HG02970 (cell line): ENCODE measurements at regions not wholly inside any gene's neighbourhood (a gene's known extent, or its start where the extent isn't known, plus 50 kb on each side); places are given as distances from the start of the nearest gene placed in this dataset.

ENCODE experiments used
- ATAC-seq: cut with Tn5 transposase; IDR thresholded peaks from one replicate; pipeline ENCODE4 v1.9.1; 2021; ENCODE audit warnings: mild to moderate bottlenecking, moderate library complexity, moderate number of reproducible peaks; ENCODE audit not compliant: unreplicated experiment, low FRiP score

DNA sequence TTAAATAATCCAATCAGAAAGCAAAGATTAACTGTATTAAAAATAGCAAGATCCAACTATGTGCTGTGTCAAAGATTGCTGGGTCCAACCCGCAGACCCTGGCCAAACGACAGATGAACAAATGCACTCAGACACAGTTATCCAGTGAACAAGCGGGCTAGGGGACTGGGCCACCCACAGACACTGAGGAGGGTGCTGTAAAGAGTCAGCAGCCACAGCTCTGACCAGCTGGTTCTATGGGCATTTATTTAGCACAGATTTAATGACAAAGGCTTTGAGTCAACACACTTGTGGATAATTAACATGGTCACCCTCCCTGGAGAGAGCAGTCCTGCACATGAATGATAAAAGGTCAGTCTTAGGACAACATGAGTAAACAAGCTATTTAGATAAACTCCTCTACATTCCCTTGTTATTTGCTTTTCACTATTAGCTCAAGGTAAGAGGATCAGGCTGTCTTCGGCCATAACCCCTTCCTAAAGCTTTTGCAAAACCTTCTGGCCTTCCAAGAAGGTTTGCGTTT lies 424.9 kb downstream of the HINT1 start:
- ATAC-seq: no peak

DNA sequence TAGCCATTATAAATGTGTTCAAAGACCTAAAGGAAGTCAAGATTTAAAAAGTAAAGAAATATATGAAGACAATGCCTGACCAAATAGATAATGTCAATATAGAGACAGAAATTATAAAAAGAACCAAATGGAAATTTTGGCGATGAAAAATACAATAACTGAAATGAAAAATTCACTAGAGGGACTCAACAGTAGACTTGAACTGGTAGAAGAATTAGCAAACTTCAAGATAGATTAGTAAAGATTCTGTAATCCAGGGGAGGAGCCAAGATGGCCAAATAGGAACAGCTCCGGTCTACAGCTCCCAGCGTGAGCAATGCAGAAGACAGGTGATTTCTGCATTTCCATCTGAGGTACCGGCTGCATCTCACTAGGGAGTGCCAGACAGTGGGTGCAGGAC lies 433.2 kb downstream of the HINT1 start:
- no peak for ATAC-seq

DNA sequence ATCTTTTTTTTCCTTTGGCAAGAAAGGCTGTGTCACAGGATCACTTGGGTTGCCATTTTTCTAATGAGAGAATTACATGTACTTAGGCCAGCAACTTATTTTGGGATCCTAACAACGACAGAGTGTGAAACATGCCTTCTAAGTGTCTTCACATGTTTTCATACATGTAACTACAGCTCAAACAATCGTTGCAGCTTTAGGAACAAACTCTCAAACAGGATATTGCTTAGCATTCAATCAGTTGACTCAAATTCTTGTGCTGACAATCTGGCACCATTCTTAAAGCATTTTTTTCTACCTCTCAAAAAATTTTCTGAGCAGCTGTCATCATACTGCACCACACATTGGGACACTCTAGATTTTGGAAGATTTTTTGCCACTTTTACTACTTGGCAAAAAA lies 435.5 kb downstream of the HINT1 start:
- no peak for ATAC-seq

DNA sequence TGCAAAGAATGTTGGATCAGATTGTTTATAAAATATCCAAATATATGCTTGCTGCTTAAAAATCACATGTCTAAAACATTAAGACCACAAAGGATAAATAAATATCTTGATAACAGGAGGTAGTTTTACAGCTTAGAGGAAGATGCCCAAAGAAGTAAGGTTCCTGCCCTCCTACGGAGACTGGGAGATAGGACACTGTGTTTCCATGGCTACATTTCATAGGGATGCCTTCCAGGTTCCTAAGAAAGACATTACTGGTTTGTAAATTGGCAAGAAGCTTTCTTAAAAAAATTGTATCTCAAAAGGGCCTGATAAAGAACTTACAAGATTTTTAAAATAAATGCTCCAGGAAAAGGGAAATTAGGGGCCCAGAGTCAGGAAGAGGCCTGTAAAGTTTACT lies 437.2 kb downstream of the HINT1 start:
- no peak for ATAC-seq

DNA sequence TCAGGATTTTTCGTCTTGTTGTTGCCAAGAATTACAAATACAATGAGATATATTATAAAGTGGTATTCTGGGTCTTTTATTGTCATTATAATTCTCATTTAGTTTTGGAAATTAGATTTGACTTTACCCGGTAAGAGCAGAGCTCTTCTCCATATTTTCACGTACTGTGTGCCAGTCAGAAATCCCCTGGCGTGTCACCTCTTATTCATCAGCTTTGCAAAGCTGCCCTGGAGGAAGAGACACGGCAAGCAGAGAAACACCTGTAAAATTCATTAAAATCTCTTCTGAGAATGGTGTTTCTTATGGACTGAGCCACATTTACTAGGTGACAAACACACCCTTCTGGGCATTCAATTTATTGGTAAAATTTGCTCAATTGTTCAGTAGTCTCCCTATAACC lies 440.4 kb downstream of the HINT1 start:
- no peak for ATAC-seq

DNA sequence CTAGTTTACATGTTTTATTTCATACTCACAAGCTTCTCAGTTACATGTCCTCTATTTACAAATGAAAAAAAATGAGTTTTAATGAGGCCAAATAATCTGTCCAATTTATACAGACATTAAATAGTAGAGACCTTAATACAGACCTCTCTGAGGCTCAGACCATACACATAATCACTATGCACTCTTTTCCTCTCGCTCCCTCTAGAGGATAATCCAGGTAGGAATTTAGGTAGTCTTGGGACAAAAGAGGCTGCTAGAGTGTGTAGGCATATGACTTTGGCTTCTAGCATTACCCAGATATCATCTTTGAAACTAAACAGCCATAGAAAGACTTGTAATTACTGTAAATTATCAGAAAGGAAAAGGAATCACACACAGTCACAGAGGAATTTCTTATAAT lies 444.7 kb downstream of the HINT1 start:
- no peak for ATAC-seq

DNA sequence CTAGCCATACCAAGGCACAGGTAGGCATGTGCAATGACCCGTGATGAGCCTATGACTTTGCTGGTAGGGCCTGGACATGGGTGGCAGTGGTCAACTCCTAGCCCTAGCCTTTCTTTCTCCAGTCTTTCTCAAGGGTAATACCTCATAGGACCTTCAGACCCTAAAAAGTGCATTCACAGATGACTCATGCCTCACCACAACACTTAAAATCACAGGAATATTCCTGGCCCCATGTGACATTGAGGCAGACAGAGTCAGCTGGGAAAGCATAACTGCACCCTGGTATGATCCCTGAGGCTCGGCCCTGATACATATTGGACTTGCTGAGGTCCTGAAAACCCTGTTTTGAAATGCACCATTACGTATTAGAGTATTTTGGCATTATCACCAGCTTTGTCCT lies 449.5 kb downstream of the HINT1 start:
- ATAC-seq: no peak

DNA sequence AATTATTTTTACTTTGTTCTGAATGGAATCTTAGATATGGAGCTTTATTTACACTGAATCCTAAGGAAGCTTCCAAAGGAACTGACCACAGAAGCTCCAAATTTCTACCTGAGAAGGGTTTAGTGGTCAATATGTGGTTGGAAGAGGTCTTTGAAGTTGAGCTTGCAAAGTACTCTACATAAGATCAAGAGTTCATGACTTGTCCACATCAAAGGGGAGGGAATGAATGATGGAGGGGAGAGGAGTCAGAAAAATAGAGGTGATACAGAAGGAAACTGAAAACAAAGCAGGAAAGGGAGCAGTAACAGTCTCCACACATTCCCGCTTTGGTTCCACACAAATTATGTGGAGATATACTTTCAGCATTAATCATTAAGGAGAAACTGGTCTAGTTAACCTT lies 450.9 kb downstream of the HINT1 start:
- no peak for ATAC-seq

DNA sequence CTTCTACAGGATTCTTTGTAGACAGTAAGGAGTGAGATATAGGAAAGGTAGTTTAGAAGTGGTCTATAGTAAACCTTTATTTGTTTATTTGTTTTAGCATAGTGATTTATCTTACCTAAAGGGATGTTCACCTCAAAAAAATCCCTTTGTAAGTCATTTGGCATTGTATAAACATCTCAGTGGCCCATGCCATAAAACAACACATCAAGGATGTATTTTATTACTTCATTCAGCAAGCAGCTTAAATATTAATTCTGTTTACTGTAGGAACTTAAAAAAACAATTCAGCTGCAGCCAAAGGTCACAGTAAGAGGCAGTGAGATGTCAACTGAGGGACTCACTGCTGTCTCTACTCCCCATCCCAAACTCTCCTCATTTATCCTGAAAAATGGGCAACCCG lies 452.7 kb downstream of the HINT1 start:
- ATAC-seq: no peak

DNA sequence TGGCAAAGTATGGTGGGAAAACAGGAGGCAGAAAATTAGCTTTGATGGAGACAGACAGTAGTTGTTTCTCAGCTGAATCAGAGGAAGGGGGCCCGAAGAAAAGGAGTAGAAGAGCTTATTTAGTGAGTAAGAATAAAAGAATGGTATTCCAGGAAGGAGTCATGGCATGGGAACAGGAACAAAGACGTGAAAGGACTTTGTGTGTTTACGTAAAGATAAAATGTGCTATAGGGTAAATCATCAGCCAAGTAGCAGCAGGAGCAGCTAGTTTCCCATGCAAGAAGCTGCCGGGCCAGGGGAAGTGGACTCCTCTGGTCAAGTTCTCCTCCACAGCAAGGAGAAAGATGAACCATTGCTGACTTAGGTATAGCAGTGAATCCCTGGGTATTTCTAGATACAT lies 454.5 kb downstream of the HINT1 start:
- no peak for ATAC-seq

DNA sequence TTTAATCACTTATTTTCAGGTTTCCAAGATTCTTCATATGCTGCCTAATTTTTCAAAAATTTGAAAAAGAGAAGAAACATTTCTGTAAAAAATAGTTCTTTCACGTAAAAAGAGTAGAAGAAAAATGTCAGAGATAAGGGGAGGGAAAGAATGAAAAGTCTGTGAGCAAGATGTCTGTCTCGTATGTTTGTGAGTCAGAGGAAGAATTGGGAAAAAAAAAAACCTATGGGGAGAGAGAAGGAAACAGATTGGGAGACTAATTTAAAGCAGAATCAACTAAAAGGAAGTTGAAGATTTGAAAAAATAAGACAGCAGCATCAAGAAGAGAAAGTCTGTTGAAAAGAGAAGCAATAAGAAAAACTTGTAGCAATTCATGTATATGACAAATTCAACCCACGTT lies 456.3 kb downstream of the HINT1 start:
- ATAC-seq: no peak

DNA sequence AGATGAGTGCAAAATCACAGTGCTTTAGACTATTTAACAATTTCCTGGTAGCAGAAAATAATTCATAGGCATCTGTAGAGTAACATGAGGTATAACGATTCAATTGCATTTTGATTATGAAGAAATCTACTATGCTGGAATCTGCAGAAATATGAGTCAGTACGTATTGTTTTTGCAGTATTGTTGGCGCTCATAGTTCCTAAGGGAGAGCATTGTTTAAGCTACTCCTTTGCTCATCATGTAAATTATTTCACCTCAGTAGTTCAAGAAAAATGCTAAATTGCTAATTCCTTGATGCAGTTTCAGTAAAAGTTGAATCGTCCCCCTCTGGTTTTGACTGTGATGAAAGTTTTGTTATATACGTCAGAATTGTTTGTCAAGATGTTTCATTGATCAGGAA lies 458.4 kb downstream of the HINT1 start:
- no peak for ATAC-seq

DNA sequence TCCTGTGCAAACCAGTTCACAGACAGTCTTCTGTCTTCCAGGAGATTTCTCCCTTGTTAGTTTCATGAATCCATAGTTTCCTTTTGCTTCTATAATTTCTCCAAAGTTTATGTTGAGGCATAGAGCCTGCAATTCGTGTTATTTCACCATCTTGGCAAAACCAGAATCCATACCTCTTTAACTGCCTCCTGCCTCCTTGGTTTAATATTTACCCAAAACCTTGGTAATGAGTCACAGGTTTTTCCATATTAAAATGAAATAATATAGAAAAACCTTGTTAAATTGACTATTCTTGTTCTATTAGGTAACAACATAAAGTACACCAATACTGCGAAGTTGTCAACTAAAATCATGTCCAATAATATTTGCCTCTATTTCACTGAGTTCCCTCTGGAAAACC lies 459.7 kb downstream of the HINT1 start:
- ATAC-seq: no peak

DNA sequence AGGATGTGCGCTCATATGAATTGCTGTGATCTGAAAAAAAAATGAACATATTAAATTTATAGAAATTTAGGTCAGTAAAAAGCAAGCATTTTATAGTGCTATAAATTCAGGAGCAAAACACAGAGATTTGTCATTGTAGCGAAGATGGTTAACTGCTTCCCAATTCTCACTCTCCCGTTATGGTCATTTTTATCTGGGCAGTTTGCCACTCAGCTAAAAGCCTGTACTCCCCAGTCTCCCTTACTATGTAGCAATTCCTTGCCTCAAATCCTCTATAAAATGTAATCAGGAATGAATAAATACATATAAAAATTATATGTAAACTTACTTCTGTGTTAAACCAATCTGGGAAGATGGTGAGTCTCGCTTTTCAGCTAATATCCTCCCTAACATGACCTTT lies 471.5 kb downstream of the HINT1 start:
- no peak for ATAC-seq

DNA sequence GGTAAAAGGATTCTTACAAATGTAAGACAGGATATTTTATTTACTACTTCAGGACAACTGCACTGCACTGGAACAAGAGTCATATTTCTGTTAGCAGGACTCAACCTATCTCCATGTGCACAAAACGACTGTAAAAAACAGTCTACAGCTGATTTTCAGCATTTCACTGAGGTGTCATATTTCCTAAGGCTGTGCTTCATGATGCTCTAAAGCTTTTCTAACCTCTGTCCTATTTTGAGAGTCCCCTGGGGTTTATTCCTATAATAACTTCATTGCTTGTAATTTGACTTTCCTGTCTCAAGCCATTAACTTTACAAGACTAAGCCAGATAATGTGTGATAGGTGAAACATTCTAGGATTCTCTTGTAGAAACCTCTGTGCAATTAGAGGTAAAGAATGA lies 472.3 kb downstream of the HINT1 start:
- ATAC-seq: no peak

DNA sequence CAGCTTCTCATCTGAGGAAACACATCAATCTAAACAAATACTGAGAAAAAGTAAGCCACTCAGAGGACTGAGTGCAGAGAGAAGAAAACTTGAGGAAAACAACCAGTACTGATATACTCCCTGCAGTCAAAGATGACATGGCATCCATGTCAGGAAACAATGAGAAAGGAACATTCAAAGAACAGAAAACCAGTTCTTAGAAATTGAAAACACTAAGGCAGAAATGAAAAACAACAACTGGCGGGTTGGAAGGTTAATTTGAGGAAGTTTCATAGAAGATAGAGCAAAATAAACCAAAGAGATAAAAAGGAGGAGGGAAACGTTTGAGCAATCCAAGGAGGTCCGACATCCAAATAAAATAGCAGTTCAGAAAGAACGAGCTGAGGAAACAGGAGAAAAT lies 475.2 kb downstream of the HINT1 start:
- no peak for ATAC-seq

DNA sequence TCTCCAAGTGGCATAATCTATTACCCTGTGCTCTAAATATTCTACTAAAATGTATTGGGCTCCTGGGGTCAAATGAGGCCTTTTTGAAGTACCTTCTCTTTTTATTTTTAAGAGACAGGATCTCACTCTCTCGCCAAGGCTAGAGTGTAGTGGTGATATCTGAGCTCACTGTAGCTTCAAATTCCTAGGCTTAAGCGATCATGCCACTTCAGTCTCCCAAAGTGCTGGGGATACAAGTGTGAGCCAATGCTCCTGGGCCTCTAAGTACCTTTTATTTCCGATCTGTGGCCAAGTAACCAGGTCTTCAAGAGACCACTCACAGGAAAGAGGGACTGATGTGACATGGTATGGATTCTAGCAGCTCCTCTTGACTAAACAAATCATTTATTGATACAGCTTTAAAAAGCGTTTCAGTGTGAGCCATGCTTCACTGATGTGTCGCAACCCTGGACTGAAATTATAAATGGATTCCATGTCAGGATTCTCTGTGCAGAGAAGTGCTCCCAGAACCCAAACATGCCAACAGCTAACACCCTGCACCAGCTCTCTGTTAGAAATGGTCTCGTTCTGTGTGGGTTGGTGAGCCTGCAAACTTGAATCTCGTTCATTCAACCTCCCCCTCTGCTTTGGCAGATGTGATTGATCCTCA lies 477.8 kb downstream of the HINT1 start:
- ATAC-seq: no peak

DNA sequence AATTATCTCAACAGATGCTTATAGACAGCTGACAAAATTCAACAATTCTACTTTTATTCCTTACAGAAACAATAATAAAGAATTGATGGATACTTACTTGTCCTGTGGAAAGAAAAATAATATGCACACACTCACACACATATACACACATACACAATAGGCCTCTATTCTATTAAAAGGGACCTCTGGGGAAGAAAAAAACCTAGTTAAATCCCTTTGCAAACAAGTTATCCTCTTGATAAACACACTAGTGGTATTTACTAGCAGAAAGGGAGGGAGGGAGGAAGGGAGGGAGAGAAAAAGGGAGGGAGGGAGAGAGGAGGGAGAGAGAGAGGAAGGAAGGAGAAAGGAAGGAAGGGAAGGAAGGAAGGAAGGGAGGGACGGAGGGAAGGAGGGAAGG lies 486.4 kb downstream of the HINT1 start:
- no peak for ATAC-seq

DNA sequence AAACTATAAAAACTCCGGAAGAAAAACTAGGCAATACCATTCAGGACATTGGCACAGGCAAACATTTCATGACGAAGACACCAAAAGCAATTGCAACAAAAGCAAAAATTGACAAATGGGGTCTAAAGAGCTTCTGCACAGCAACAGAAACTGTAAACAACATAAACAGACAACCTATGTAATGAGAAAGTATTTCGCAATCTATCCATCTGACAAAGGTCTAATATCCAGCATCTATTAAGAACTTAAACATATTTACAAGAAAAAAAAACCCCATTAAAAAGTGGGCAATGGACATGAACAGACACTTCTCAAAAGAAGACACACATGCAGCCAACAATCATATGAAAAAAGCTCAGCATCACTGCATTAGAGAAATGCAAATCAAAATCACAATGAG lies 498.6 kb downstream of the HINT1 start:
- no peak for ATAC-seq

DNA sequence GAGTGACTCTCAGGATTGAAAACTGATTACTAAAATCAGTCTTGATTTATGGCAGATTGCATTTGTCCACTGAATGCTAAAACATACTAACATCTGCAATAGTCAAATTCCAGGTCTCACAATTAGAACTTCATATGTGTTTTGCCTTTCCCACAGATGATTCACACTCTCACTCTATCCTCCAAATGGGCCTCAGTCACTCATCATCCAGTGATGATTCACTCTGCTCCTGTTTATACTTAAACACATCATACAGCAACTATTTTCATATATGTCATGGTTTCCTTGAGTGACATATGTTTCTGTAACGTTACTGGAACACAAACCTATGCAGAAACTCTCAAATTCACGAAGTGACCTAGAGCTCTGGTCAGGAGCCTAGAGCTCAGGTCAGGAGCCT lies 512.9 kb downstream of the HINT1 start:
- ATAC-seq: no peak

DNA sequence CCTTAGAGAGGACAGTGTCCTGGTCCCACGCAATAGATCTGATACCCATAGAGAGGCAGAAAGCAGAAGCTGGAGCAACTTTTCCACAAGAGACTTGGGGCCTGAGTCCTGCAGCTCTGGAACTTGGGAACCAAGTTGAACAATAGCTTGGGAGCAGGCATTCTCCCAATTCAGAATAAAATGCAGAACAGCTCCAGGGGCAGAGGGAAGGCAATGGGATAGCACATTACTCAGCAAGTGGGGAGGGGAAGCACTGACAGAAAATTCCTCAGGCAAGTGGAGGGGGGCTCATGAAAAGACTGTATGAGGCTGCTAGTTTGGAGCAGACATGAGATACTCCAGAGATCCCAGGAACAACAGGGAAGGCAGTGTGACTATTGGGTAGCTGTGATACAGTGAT lies 513.6 kb downstream of the HINT1 start:
- no peak for ATAC-seq

DNA sequence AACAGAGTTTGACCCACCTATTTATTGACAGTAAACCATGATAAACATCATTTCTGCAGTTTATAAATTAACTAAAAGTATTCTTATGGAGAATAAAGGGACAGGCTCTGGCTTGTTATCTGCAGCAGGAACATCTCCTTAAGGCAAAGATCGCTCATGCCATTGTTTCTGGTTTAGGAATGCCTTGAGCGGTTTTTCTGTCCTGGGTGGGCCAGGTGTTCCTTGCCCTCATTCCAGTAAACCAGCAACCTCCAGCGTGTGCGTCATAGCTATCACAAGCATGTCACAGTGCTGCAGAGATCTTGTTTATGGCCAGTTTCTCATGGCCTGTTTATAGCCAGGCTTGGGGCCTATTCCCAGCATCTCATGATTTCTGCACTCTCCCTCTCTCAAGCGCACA lies 521.7 kb downstream of the HINT1 start:
- no peak for ATAC-seq

DNA sequence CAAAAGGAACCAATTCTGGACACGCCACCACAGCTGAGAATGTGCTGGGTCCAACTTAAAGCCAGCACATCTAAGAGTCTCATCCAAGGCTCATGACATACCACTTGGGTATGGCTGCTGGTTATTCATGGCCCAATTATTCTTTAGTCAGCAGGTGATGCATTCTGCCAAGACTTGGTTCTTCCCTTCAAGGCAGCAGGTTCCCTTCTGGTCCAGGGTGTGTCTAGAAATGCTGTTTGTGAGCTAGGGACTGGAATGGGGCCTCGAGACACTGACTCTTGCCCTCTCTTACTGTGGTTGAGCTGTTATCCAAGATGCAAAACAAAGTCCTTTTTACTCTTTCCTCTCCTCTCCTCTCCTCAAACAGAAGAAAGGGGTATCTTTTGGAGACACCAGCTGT lies 522.6 kb downstream of the HINT1 start:
- ATAC-seq: no peak
